SK-N-SH treated with all-trans-retinoic acid at 6 μM for 48 hours (cell line): ENCODE measurements at regions not wholly inside any gene's neighbourhood (a gene's known extent, or its start where the extent isn't known, plus 50 kb on each side); places are given as distances from the start of the nearest gene placed in this dataset.

ENCODE experiments used
- ATAC-seq: fragments of 200-7000 bp; cut with Tn5 transposase; 3 replicates; pipeline ENCODE4 v1.9.1; 2020; ENCODE audit warnings: mild to moderate bottlenecking, moderate library complexity
- ARNTL ChIP-seq: fragments of 450-650 bp; formaldehyde crosslinking; IDR thresholded peaks from 2 replicates; pipeline ENCODE4 v1.5.0; 2020; ENCODE audit warnings: low read depth, mild to moderate bottlenecking, moderate library complexity, borderline replicate concordance
- BACH2 ChIP-seq: fragments of 250-450 bp; sonication (Bioruptor Pico); IDR thresholded peaks from 2 replicates; pipeline ENCODE4 v1.9.0; 2021; ENCODE audit warnings: mild to moderate bottlenecking, borderline replicate concordance
- CSDC2 ChIP-seq: fragments of 250-450 bp; sonication (Bioruptor Pico); IDR thresholded peaks from 2 replicates; pipeline ENCODE4 v1.5.0; 2020; ENCODE audit warnings: mild to moderate bottlenecking, moderate library complexity
- ESRRG ChIP-seq: fragments of 250-450 bp; sonication (Bioruptor Pico); IDR thresholded peaks from 2 replicates; pipeline ENCODE4 v1.6.1; 2021; ENCODE audit warnings: mild to moderate bottlenecking
- GLIS3 ChIP-seq: fragments of 250-450 bp; sonication (Bioruptor Pico); IDR thresholded peaks from 2 replicates; pipeline ENCODE4 v1.5.0; 2020; ENCODE audit warnings: mild to moderate bottlenecking, moderate library complexity
- OSR1 ChIP-seq: fragments of 250-450 bp; sonication (Bioruptor Pico); IDR thresholded peaks from 2 replicates; pipeline ENCODE4 v1.8.0; 2022; ENCODE audit warnings: moderate library complexity, mild to moderate bottlenecking, inconsistent platforms
- PPARA ChIP-seq: fragments of 250-450 bp; sonication (Bioruptor Pico); IDR thresholded peaks from 2 replicates; pipeline ENCODE4 v1.5.0; 2020; ENCODE audit warnings: mild to moderate bottlenecking, borderline replicate concordance
- RARB ChIP-seq: fragments of 250-450 bp; sonication (Bioruptor Pico); IDR thresholded peaks from 2 replicates; pipeline ENCODE4 v1.8.0; 2021; ENCODE audit warnings: mild to moderate bottlenecking, moderate library complexity
- TCF4 ChIP-seq: fragments of 250-450 bp; sonication (Bioruptor Pico); IDR thresholded peaks from 2 replicates; pipeline ENCODE4 v1.8.0; 2021; ENCODE audit warnings: mild to moderate bottlenecking, moderate library complexity, borderline replicate concordance
- TOX ChIP-seq: fragments of 250-450 bp; sonication (Bioruptor Pico); IDR thresholded peaks from 2 replicates; pipeline ENCODE4 v1.8.0; 2021; ENCODE audit warnings: mild to moderate bottlenecking, moderate library complexity, borderline replicate concordance
- ZC3H10 ChIP-seq: fragments of 250-450 bp; sonication (Bioruptor Pico); IDR thresholded peaks from 2 replicates; pipeline ENCODE4 v1.5.1; 2021; ENCODE audit warnings: mild to moderate bottlenecking, moderate library complexity
- ZFP3 ChIP-seq: fragments of 250-450 bp; sonication (Bioruptor Pico); IDR thresholded peaks from 2 replicates; pipeline ENCODE4 v1.5.0; 2020; ENCODE audit warnings: mild to moderate bottlenecking, moderate library complexity
- ZFP30 ChIP-seq: fragments of 450-650 bp; formaldehyde crosslinking; IDR thresholded peaks from 2 replicates; pipeline ENCODE4 v1.5.0; 2022; ENCODE audit warnings: mild to moderate bottlenecking, moderate library complexity
- ZNF565 ChIP-seq: fragments of 450-650 bp; formaldehyde crosslinking; conservative IDR thresholded peaks from 2 replicates; pipeline ENCODE4 v1.5.0; 2020; ENCODE audit warnings: low read depth, mild to moderate bottlenecking, moderate library complexity
- ZNF70 ChIP-seq: fragments of 450-650 bp; formaldehyde crosslinking; IDR thresholded peaks from 2 replicates; pipeline ENCODE4 v1.5.0; 2020; ENCODE audit warnings: mild to moderate bottlenecking, moderate library complexity
- ZNF8 ChIP-seq: fragments of 450-650 bp; formaldehyde crosslinking; IDR thresholded peaks from 2 replicates; pipeline ENCODE4 v1.5.0; 2020; ENCODE audit warnings: mild to moderate bottlenecking, moderate library complexity
- TF ChIP-seq, protein P1 (sequence below): fragments of 250-450 bp; sonication (Bioruptor Pico); IDR thresholded peaks from 2 replicates; pipeline ENCODE4 v1.5.1; 2021; ENCODE audit warnings: mild to moderate bottlenecking, moderate library complexity
- TF ChIP-seq, protein P2 (sequence below): fragments of 250-450 bp; sonication (Bioruptor Pico); IDR thresholded peaks from 2 replicates; pipeline ENCODE4 v1.5.1; 2020; ENCODE audit warnings: low read depth, mild to moderate bottlenecking, moderate library complexity
- TF ChIP-seq, protein P3 (sequence below): fragments of 250-450 bp; sonication (Bioruptor Pico); IDR thresholded peaks from 2 replicates; pipeline ENCODE4 v1.5.0; 2020; ENCODE audit warnings: mild to moderate bottlenecking, moderate library complexity
- TF ChIP-seq, protein P4 (sequence below): fragments of 250-450 bp; sonication (Bioruptor Pico); IDR thresholded peaks from 2 replicates; pipeline ENCODE4 v1.8.0; 2020; ENCODE audit warnings: mild to moderate bottlenecking, moderate library complexity, borderline replicate concordance

DNA sequence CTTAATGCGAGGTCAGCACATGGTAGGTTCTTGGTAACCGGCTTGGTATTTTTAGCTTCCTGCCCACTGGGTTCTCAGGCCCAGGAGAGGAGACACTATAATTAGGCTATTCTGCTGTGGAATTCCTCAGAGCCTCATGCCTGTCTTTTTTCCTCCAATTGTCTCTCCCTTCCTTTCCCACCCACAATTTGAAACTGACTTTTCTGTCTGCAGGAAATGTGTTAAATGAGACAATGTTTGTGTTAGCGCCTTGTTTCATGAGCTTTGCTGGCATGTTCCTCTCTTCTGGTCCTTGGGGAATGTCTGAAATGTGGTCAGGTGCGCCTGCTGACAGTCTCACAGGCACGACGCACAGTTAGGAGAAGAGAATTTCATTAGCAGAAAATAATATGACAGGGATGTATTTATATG is 223.6 kb upstream of the CTNNB1 start:
- ATAC-seq = no peak
- TF ChIP-seq ZC3H10 = no peak
- TF ChIP-seq ARNTL (CRISPR knock-in tag) = no peak
- TF ChIP-seq ZNF565 = no peak
- TF ChIP-seq BACH2 (CRISPR knock-in tag) = no peak
- no peak for TF ChIP-seq OSR1 (CRISPR knock-in tag)
- TF ChIP-seq ESRRG (CRISPR knock-in tag) = no peak
- TF ChIP-seq CSDC2 (CRISPR knock-in tag) = no peak
- TF ChIP-seq, protein P1, sequence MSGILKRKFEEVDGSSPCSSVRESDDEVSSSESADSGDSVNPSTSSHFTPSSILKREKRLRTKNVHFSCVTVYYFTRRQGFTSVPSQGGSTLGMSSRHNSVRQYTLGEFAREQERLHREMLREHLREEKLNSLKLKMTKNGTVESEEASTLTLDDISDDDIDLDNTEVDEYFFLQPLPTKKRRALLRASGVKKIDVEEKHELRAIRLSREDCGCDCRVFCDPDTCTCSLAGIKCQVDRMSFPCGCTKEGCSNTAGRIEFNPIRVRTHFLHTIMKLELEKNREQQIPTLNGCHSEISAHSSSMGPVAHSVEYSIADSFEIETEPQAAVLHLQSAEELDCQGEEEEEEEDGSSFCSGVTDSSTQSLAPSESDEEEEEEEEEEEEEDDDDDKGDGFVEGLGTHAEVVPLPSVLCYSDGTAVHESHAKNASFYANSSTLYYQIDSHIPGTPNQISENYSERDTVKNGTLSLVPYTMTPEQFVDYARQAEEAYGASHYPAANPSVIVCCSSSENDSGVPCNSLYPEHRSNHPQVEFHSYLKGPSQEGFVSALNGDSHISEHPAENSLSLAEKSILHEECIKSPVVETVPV (CRISPR knock-in tag) = no peak
- TF ChIP-seq ZNF70 (CRISPR knock-in tag) = no peak
- no peak for TF ChIP-seq ZFP30
- no peak for TF ChIP-seq TCF4 (CRISPR knock-in tag)
- TF ChIP-seq ZNF8 (CRISPR knock-in tag) = no peak
- TF ChIP-seq, protein P2, sequence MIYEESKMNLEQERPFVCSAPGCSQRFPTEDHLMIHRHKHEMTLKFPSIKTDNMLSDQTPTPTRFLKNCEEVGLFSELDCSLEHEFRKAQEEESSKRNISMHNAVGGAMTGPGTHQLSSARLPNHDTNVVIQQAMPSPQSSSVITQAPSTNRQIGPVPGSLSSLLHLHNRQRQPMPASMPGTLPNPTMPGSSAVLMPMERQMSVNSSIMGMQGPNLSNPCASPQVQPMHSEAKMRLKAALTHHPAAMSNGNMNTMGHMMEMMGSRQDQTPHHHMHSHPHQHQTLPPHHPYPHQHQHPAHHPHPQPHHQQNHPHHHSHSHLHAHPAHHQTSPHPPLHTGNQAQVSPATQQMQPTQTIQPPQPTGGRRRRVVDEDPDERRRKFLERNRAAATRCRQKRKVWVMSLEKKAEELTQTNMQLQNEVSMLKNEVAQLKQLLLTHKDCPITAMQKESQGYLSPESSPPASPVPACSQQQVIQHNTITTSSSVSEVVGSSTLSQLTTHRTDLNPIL = no peak
- no peak for TF ChIP-seq PPARA (CRISPR knock-in tag)
- no peak for TF ChIP-seq GLIS3
- TF ChIP-seq RARB (CRISPR knock-in tag) = no peak

DNA sequence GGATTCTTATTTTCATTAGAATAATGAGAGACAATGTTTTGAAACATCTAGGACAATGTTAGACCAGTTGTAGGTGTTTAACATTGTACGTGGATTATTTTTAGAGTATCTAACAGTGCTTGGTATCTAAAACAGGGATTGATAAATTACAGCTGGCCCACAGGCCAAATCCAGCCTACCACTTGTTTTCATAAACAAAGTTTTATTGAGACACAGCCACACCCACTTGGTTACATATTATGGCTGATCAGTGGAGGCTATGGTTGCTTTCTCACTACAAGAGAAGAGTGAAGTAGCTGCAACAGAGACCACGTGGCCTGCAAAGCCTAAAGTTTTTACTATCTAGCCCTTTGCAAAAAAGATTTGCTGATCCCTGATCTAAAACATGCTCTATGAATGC is 223.1 kb upstream of the CTNNB1 start:
- ATAC-seq = no peak
- TF ChIP-seq TCF4 (CRISPR knock-in tag) = no peak
- TF ChIP-seq, protein P3, sequence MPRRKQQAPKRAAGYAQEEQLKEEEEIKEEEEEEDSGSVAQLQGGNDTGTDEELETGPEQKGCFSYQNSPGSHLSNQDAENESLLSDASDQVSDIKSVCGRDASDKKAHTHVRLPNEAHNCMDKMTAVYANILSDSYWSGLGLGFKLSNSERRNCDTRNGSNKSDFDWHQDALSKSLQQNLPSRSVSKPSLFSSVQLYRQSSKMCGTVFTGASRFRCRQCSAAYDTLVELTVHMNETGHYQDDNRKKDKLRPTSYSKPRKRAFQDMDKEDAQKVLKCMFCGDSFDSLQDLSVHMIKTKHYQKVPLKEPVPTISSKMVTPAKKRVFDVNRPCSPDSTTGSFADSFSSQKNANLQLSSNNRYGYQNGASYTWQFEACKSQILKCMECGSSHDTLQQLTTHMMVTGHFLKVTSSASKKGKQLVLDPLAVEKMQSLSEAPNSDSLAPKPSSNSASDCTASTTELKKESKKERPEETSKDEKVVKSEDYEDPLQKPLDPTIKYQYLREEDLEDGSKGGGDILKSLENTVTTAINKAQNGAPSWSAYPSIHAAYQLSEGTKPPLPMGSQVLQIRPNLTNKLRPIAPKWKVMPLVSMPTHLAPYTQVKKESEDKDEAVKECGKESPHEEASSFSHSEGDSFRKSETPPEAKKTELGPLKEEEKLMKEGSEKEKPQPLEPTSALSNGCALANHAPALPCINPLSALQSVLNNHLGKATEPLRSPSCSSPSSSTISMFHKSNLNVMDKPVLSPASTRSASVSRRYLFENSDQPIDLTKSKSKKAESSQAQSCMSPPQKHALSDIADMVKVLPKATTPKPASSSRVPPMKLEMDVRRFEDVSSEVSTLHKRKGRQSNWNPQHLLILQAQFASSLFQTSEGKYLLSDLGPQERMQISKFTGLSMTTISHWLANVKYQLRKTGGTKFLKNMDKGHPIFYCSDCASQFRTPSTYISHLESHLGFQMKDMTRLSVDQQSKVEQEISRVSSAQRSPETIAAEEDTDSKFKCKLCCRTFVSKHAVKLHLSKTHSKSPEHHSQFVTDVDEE (CRISPR knock-in tag) = no peak
- TF ChIP-seq, protein P2 = no peak
- TF ChIP-seq RARB (CRISPR knock-in tag) = no peak
- TF ChIP-seq GLIS3 = no peak
- no peak for TF ChIP-seq TOX (CRISPR knock-in tag)
- TF ChIP-seq PPARA (CRISPR knock-in tag) = no peak
- no peak for TF ChIP-seq ZFP3 (CRISPR knock-in tag)
- TF ChIP-seq, protein P1 (CRISPR knock-in tag) = no peak
- no peak for TF ChIP-seq CSDC2 (CRISPR knock-in tag)
- TF ChIP-seq BACH2 (CRISPR knock-in tag) = no peak
- no peak for TF ChIP-seq OSR1 (CRISPR knock-in tag)
- TF ChIP-seq ZFP30 = no peak
- TF ChIP-seq ZNF565 = no peak

DNA sequence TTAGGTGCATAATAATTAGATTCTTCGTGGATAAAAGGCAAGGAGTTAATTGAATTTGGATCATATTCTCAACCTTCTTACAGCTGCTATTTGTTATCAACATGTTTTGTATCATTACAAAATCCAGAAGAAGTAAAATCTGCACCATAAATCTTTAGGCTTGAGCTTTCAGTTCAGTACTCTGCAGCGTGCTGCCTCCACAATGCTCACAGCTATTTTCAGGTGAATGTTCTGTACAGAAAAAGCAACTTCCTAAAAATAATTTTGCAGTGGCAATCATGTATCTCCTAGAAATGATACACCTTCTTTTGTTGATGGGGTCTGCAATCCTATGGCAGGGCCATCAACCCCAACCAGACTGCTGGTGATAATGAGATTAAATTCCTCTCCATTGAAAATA is 220.9 kb upstream of the CTNNB1 start:
- ATAC-seq = no peak
- no peak for TF ChIP-seq ZNF8 (CRISPR knock-in tag)
- TF ChIP-seq, protein P1 (CRISPR knock-in tag) = no peak
- TF ChIP-seq, protein P4, sequence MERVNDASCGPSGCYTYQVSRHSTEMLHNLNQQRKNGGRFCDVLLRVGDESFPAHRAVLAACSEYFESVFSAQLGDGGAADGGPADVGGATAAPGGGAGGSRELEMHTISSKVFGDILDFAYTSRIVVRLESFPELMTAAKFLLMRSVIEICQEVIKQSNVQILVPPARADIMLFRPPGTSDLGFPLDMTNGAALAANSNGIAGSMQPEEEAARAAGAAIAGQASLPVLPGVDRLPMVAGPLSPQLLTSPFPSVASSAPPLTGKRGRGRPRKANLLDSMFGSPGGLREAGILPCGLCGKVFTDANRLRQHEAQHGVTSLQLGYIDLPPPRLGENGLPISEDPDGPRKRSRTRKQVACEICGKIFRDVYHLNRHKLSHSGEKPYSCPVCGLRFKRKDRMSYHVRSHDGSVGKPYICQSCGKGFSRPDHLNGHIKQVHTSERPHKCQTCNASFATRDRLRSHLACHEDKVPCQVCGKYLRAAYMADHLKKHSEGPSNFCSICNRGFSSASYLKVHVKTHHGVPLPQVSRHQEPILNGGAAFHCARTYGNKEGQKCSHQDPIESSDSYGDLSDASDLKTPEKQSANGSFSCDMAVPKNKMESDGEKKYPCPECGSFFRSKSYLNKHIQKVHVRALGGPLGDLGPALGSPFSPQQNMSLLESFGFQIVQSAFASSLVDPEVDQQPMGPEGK (CRISPR knock-in tag) = no peak
- TF ChIP-seq, protein P3 (CRISPR knock-in tag) = no peak
- TF ChIP-seq TOX (CRISPR knock-in tag) = no peak
- no peak for TF ChIP-seq ZFP30
- TF ChIP-seq ZNF70 (CRISPR knock-in tag) = no peak
- TF ChIP-seq, protein P2 = no peak
- no peak for TF ChIP-seq ZC3H10
- TF ChIP-seq PPARA (CRISPR knock-in tag) = no peak
- TF ChIP-seq ZFP3 (CRISPR knock-in tag) = no peak
